Lower lobe of right lung (tissue), 2 donors: ENCODE measurements at regions not wholly inside any gene's neighbourhood (a gene's known extent, or its start where the extent isn't known, plus 50 kb on each side); places are given as distances from the start of the nearest gene placed in this dataset.

Experiments
- ATAC-seq, 2 donors: fragments of 200-7000 bp; cut with Tn5 transposase; one replicate each; pipeline ENCODE4 v1.9.1; 2020 to 2022; ENCODE audit warnings: mild to moderate bottlenecking in 2 of 2, moderate library complexity in 2 of 2
- DNase-seq: peaks from one replicate; pipeline ENCODE4 v3.0.0-alpha.2; 2020
- H3K27ac ChIP-seq: fragments of 200-600 bp; one replicate; pipeline ENCODE4 v1.8.0; 2022
- H3K27me3 ChIP-seq: fragments of 200-600 bp; one replicate; pipeline ENCODE4 v1.8.0; 2022; ENCODE audit warnings: low read depth
- H3K36me3 ChIP-seq: fragments of 200-600 bp; one replicate; pipeline ENCODE4 v1.8.0; 2022; ENCODE audit warnings: mild to moderate bottlenecking
- H3K4me1 ChIP-seq: fragments of 200-600 bp; one replicate; pipeline ENCODE4 v1.8.0; 2022
- H3K4me3 ChIP-seq: fragments of 200-600 bp; one replicate; pipeline ENCODE4 v1.8.0; 2022; ENCODE audit warnings: mild to moderate bottlenecking
- H3K9me3 ChIP-seq: fragments of 200-600 bp; one replicate; pipeline ENCODE4 v1.8.0; 2022
- intact Hi-C: fragments of 100-400 bp; cut with DNase I; formaldehyde crosslinking; loops from one replicate; pipeline ENCODE4 v1.11.0; 2022
- TF ChIP-seq, protein P1 (sequence below): fragments of 200-600 bp; IDR thresholded peaks from one replicate; pipeline ENCODE4 v1.8.0; 2022; ENCODE audit warnings: antibody characterized with exemption, mild to moderate bottlenecking
- donor health status: DM: no; HTN: yes; CAD: no; lungs with severe emphysema.

- Histone ChIP-seq H3K4me1 (no peaks in the 10 kb centered on the region), H3K4me3 (no peak overlapping the region), H3K36me3 (no peaks in the 10 kb centered on the region), H3K27me3 (no peaks in the 10 kb centered on the region), H3K9me3 (no peaks in the 10 kb centered on the region), H3K27ac (no peak overlapping the region)
- TF ChIP-seq, protein P1, sequence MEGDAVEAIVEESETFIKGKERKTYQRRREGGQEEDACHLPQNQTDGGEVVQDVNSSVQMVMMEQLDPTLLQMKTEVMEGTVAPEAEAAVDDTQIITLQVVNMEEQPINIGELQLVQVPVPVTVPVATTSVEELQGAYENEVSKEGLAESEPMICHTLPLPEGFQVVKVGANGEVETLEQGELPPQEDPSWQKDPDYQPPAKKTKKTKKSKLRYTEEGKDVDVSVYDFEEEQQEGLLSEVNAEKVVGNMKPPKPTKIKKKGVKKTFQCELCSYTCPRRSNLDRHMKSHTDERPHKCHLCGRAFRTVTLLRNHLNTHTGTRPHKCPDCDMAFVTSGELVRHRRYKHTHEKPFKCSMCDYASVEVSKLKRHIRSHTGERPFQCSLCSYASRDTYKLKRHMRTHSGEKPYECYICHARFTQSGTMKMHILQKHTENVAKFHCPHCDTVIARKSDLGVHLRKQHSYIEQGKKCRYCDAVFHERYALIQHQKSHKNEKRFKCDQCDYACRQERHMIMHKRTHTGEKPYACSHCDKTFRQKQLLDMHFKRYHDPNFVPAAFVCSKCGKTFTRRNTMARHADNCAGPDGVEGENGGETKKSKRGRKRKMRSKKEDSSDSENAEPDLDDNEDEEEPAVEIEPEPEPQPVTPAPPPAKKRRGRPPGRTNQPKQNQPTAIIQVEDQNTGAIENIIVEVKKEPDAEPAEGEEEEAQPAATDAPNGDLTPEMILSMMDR: no peak
- DNase-seq: no peak
- ATAC-seq: no peak
- intact Hi-C loops: no loop called here
These were observed 78.3 kb upstream of the TMEM72 start for GRCh38 chr10:44832595-44833390.

DNA sequence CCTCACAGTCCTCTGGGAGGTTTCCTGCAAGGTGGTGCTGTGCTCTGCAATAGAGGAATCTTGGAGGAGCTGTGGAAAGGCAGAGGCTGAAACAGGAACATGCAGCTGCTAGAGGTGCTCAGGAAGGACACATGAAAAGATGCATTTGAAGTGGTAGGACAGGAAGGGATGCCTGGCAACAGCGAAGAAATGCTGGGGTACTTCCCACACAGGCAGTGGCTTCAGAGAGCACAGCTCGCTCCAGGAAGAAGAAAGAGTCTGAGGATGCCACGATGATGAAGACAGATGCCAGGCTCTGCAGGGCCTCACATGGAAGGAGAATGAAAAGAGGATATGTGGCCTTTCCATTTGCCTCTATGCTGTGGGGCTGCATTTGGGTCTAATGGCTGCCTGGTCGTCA lies 77.0 kb upstream of the TMEM72 start:
- no peak for ATAC-seq
- TF ChIP-seq, protein P1: no peak
- intact Hi-C loops: no loop called here

GRCh38 chr10:44835300-44835699 lies 75.8 kb upstream of the TMEM72 start:
- H3K4me1 ChIP-seq: no peaks in the 10 kb centered on the region
- H3K27ac ChIP-seq: no peak overlapping the region
- no peaks in the 10 kb centered on the region for H3K36me3 ChIP-seq
- no peaks in the 10 kb centered on the region for H3K27me3 ChIP-seq
- DNase-seq (no peak), ATAC-seq (no peak)
- TF ChIP-seq, protein P1: no peak
- no peaks in the 10 kb centered on the region for H3K9me3 ChIP-seq
- H3K4me3 ChIP-seq: no peak overlapping the region
- intact Hi-C loops: no loop called here

More for the DNA sequence above, 77.0 kb upstream of the TMEM72 start:
- no peak for DNase-seq
- H3K27ac ChIP-seq: no peak overlapping the region
- H3K4me3 ChIP-seq: no peak overlapping the region
- H3K27me3 ChIP-seq: no peaks in the 10 kb centered on the region
- H3K9me3 ChIP-seq: no peaks in the 10 kb centered on the region
- H3K36me3 ChIP-seq: no peaks in the 10 kb centered on the region
- H3K4me1 ChIP-seq: no peaks in the 10 kb centered on the region

GRCh38 chr10:44843484-44843883 lies 67.7 kb upstream of the TMEM72 start:
- H3K36me3 ChIP-seq: no peaks in the 10 kb centered on the region
- H3K4me3 ChIP-seq: no peak overlapping the region
- no peaks in the 10 kb centered on the region for H3K4me1 ChIP-seq
- no peaks in the 10 kb centered on the region for H3K27me3 ChIP-seq
- no peaks in the 10 kb centered on the region for H3K9me3 ChIP-seq
- ATAC-seq (no peak), DNase-seq (no peak)
- TF ChIP-seq, protein P1: no peak
- H3K27ac ChIP-seq: no peak overlapping the region
- intact Hi-C loops: no loop called here

DNA sequence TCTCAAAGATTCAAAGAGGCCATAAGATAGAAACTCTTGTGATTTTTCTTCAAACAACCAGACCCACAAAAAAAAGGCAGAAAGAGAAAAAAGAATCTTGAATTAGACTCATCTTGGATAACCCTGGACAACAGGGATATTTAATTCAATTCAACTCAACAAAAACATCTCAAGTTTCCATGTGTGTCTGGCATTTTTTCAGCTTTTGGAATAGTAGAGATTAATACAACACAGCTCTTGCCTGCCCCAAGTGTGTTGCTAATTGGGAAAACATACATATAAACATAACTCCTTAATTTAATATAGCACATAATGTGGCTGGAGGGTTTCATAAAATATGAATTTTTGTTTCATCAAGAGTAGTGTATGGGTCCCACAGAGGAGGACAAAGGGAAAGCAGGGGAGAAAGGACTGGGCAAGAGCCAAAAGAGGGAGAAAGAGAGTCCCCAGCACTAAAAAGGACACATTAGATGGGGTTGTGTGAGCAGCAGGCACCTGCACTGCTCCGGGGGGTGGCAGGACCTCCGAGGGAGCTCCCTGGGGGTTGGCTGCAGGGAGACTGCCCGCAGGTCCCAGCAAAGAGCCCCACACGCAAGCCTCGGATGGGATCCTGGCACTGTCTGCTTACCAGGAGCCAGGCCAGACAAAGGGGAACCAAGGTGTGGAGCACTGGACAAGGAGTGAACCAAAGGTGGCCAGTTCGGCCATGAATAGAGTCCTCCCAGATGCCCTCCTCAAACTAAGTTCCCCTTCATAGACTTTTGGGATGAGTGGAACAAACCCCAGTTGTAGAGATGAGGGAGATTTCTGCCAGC lies 65.6 kb upstream of the TMEM72 start:
- intact Hi-C loops: no loop called here
- H3K27ac ChIP-seq: no peak overlapping the region
- H3K9me3 ChIP-seq: no peaks in the 10 kb centered on the region
- no peak for DNase-seq
- no peaks in the 10 kb centered on the region for H3K36me3 ChIP-seq
- no peak overlapping the region for H3K4me3 ChIP-seq
- H3K4me1 ChIP-seq: no peaks in the 10 kb centered on the region
- TF ChIP-seq, protein P1: no peak
- no peak for ATAC-seq
- H3K27me3 ChIP-seq: no peaks in the 10 kb centered on the region
